GM23338 (cell line): ENCODE measurements at regions not wholly inside any gene's neighbourhood (a gene's known extent, or its start where the extent isn't known, plus 50 kb on each side); places are given as distances from the start of the nearest gene placed in this dataset.
A peak's percentile ranks its signal among the peaks of the same experiment; 100 is the strongest.

Source experiments
- ATAC-seq: fragments of 200-7000 bp; cut with Tn5 transposase; 3 replicates; pipeline ENCODE4 v1.9.1; 2020
- DNase-seq: peaks from one replicate; pipeline ENCODE4 v3.0.0-alpha.2; 2015; ENCODE audit warnings: low spot score
- H2AFZ ChIP-seq: fragments of 200-600 bp; sonication (generic); 2 replicates; pipeline ENCODE4 v1.8.0; 2016; ENCODE audit warnings: antibody characterized with exemption, mild to moderate bottlenecking, moderate library complexity
- H3F3A ChIP-seq: fragments of 200-600 bp; sonication (generic); replicated peaks from 2 replicates; pipeline ENCODE4 v1.8.0; 2017; ENCODE audit warnings: antibody characterized with exemption, mixed run types, low read depth
- H3K27ac ChIP-seq: fragments of 200-600 bp; sonication (generic); 2 replicates; pipeline ENCODE4 v1.6.1; 2016; ENCODE audit warnings: low read depth
- H3K27me3 ChIP-seq: fragments of 200-600 bp; sonication (generic); 2 replicates; pipeline ENCODE4 v1.8.0; 2016; ENCODE audit warnings: mild to moderate bottlenecking, mixed run types, moderate library complexity; ENCODE audit not compliant: insufficient read depth
- H3K36me3 ChIP-seq: fragments of 200-600 bp; sonication (generic); 2 replicates; pipeline ENCODE4 v1.8.0; 2016; ENCODE audit warnings: mild to moderate bottlenecking; ENCODE audit not compliant: insufficient read depth
- H3K4me1 ChIP-seq: fragments of 200-600 bp; sonication (generic); 2 replicates; pipeline ENCODE4 v1.8.0; 2016; ENCODE audit warnings: mild to moderate bottlenecking, moderate library complexity; ENCODE audit not compliant: insufficient read depth
- H3K4me2 ChIP-seq: fragments of 200-600 bp; sonication (generic); 2 replicates; pipeline ENCODE4 v1.7.1; 2017; ENCODE audit warnings: mixed run types
- H3K4me3 ChIP-seq: fragments of 200-600 bp; sonication (generic); 2 replicates; pipeline ENCODE4 v1.6.1; 2016; ENCODE audit warnings: mixed run types
- H3K79me2 ChIP-seq: fragments of 200-600 bp; sonication (generic); replicated peaks from 2 replicates; pipeline ENCODE4 v1.8.0; 2017; ENCODE audit warnings: mild to moderate bottlenecking; ENCODE audit not compliant: insufficient read depth
- H3K9me2 ChIP-seq: fragments of 200-600 bp; sonication (generic); 2 replicates; pipeline ENCODE4 v1.8.0; 2017; ENCODE audit not compliant: insufficient read depth
- H4K20me1 ChIP-seq: fragments of 200-600 bp; sonication (generic); replicated peaks from 2 replicates; pipeline ENCODE4 v1.8.0; 2017; ENCODE audit warnings: mild to moderate bottlenecking; ENCODE audit not compliant: insufficient read depth
- H3K27ac Mint-ChIP-seq: 2 replicates; pipeline ENCODE4 v1.8.0; 2020; ENCODE audit warnings: inconsistent platforms, mild to moderate bottlenecking, moderate library complexity, mixed read lengths
- H3K27me3 Mint-ChIP-seq: 3 replicates; pipeline ENCODE4 v1.8.0; 2022; ENCODE audit warnings: low read depth, mild to moderate bottlenecking, moderate library complexity, mixed read lengths, inconsistent platforms; ENCODE audit not compliant: insufficient read depth, poor library complexity
- H3K36me3 Mint-ChIP-seq: 3 replicates; pipeline ENCODE4 v1.8.0; 2021; ENCODE audit warnings: low read depth, mild to moderate bottlenecking, inconsistent platforms, moderate library complexity, mixed read lengths
- H3K4me1 Mint-ChIP-seq: 3 replicates; pipeline ENCODE4 v1.8.0; 2020; ENCODE audit warnings: mild to moderate bottlenecking, inconsistent platforms, mixed read lengths
- H3K4me3 Mint-ChIP-seq: 3 replicates; pipeline ENCODE4 v1.8.0; 2021; ENCODE audit warnings: moderate library complexity, mild to moderate bottlenecking, inconsistent platforms, mixed read lengths
- H3K9me3 Mint-ChIP-seq: 3 replicates; pipeline ENCODE4 v1.8.0; 2020; ENCODE audit warnings: moderate library complexity, mild to moderate bottlenecking, inconsistent platforms, mixed read lengths
- CREB1 ChIP-seq: fragments of 250-450 bp; sonication (Bioruptor Pico); IDR thresholded peaks from 2 replicates; pipeline ENCODE4 v1.5.0; 2020; ENCODE audit warnings: low read depth, mild to moderate bottlenecking, moderate library complexity
- ETS1 ChIP-seq: IDR thresholded peaks from 2 replicates; pipeline ENCODE4 v1.6.1; 2016; ENCODE audit warnings: antibody characterized with exemption
- EZH2 ChIP-seq: fragments of 200-600 bp; sonication (generic); IDR thresholded peaks from one replicate; pipeline ENCODE4 v1.8.0; 2017; ENCODE audit warnings: antibody characterized with exemption, mild to moderate bottlenecking, low read depth; ENCODE audit not compliant: unreplicated experiment
- EZH2phosphoT487 ChIP-seq: fragments of 200-600 bp; sonication (generic); IDR thresholded peaks from one replicate; pipeline ENCODE4 v1.8.1; 2018; ENCODE audit warnings: antibody characterized with exemption; ENCODE audit not compliant: unreplicated experiment
- JUNB ChIP-seq: IDR thresholded peaks from one replicate; pipeline ENCODE4 v1.6.1; 2016; ENCODE audit warnings: antibody characterized with exemption; ENCODE audit not compliant: unreplicated experiment
- NANOG ChIP-seq: IDR thresholded peaks from 2 replicates; pipeline ENCODE4 v1.6.1; 2016; ENCODE audit warnings: antibody characterized with exemption, borderline replicate concordance
- POLR2AphosphoS5 ChIP-seq: IDR thresholded peaks from 2 replicates; pipeline ENCODE4 v1.6.1; 2016; ENCODE audit warnings: antibody characterized with exemption, low read depth
- STAT1 ChIP-seq: IDR thresholded peaks from one replicate; pipeline ENCODE4 v1.6.1; 2016; ENCODE audit warnings: antibody characterized with exemption; ENCODE audit not compliant: unreplicated experiment
- ZNF114 ChIP-seq: fragments of 250-450 bp; sonication (Bioruptor Pico); IDR thresholded peaks from 2 replicates; pipeline ENCODE4 v1.5.0; 2020; ENCODE audit warnings: mild to moderate bottlenecking, moderate library complexity
- ZNF331 ChIP-seq: fragments of 250-450 bp; sonication (Bioruptor Pico); IDR thresholded peaks from 2 replicates; pipeline ENCODE4 v1.5.0; 2020; ENCODE audit warnings: low read depth, mild to moderate bottlenecking, moderate library complexity
- ZNF462 ChIP-seq: fragments of 250-450 bp; sonication (Bioruptor Pico); IDR thresholded peaks from 2 replicates; pipeline ENCODE4 v1.5.0; 2020; ENCODE audit warnings: mild to moderate bottlenecking, moderate library complexity
- TF ChIP-seq, protein P1 (sequence below): IDR thresholded peaks from one replicate; pipeline ENCODE4 v1.6.1; 2018; ENCODE audit warnings: antibody characterized with exemption; ENCODE audit not compliant: unreplicated experiment
- TF ChIP-seq, protein P2 (sequence below), 2 experiments: fragments of 200-600 bp in 1 of 2; sonication (generic) in 1 of 2; conservative IDR thresholded peaks; 2 replicates each; pipeline versions ENCODE4 v1.5.1 to v1.6.1; 2016 to 2017; ENCODE audit warnings: antibody characterized with exemption in 2 of 2, low read depth in 2 of 2, mild to moderate bottlenecking in 2 of 2, moderate library complexity in 1 of 2

DNA sequence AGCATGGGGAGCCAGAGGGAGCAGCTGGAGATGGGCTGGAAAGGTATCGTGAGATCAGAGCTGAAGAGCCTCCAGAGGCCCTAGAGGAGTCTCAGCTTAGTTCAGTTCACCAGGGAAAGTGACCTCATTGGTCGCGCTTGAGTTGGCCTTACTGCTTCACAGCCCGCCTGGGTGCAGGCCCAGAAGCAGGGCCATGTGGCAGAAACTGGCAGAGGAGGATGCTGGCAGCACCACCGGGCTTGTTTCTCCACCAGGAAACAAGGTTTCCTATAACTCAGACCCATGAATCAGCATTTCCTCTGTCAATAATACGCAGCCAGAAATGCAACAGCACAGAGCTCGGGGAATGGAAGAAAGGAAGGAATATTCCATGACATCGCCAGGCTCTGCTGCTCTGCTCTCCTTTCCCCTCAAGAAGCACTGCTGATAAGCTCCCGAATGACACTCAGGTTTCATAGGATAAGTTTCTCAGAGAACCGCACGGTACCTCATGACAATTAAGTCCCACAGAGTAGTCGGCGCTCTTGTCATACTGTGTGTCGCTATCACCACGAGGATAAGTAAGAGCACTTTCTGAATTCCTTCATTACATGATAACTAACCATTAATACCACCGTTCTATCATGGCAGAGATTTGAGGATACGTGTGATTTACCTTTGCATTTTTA lies 147.1 kb upstream of the LPP start:
- peaks cover 8% of the 10 kb centered on the region for H3K4me1 Mint-ChIP-seq
- no peaks in the 10 kb centered on the region for H3F3A ChIP-seq
- peaks cover 3% of the 10 kb centered on the region for H3K27me3 Mint-ChIP-seq
- no peaks in the 10 kb centered on the region for H3K36me3 ChIP-seq
- H3K4me3 Mint-ChIP-seq = no peak overlapping the region
- H3K9me3 Mint-ChIP-seq = peaks cover 10% of the 10 kb centered on the region; the same call in 2 of the 3 replicates
- peaks cover 7% of the 10 kb centered on the region; the same call in 1 of the 2 replicates for H3K4me1 ChIP-seq
- DNase-seq (no peak), ATAC-seq (no peak)
- peaks cover 6% of the 10 kb centered on the region; the same call in 2 of the 3 replicates for H3K36me3 Mint-ChIP-seq
- H2AFZ ChIP-seq = peak overlapping the region; percentile 74
- no peak overlapping the region for H3K27ac Mint-ChIP-seq
- peaks cover 2% of the 10 kb centered on the region; the same call in 1 of the 2 replicates for H3K9me2 ChIP-seq
- TF ChIP-seq ZNF331 (CRISPR knock-in tag) = no peak
- no peak for TF ChIP-seq EZH2
- TF ChIP-seq EZH2phosphoT487 = no peak
- TF ChIP-seq CREB1 = no peak
- TF ChIP-seq POLR2AphosphoS5 = no peak
- TF ChIP-seq, protein P1, sequence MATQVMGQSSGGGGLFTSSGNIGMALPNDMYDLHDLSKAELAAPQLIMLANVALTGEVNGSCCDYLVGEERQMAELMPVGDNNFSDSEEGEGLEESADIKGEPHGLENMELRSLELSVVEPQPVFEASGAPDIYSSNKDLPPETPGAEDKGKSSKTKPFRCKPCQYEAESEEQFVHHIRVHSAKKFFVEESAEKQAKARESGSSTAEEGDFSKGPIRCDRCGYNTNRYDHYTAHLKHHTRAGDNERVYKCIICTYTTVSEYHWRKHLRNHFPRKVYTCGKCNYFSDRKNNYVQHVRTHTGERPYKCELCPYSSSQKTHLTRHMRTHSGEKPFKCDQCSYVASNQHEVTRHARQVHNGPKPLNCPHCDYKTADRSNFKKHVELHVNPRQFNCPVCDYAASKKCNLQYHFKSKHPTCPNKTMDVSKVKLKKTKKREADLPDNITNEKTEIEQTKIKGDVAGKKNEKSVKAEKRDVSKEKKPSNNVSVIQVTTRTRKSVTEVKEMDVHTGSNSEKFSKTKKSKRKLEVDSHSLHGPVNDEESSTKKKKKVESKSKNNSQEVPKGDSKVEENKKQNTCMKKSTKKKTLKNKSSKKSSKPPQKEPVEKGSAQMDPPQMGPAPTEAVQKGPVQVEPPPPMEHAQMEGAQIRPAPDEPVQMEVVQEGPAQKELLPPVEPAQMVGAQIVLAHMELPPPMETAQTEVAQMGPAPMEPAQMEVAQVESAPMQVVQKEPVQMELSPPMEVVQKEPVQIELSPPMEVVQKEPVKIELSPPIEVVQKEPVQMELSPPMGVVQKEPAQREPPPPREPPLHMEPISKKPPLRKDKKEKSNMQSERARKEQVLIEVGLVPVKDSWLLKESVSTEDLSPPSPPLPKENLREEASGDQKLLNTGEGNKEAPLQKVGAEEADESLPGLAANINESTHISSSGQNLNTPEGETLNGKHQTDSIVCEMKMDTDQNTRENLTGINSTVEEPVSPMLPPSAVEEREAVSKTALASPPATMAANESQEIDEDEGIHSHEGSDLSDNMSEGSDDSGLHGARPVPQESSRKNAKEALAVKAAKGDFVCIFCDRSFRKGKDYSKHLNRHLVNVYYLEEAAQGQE = no peak
- TF ChIP-seq ETS1 = no peak
- TF ChIP-seq NANOG = no peak
- TF ChIP-seq, protein P2, sequence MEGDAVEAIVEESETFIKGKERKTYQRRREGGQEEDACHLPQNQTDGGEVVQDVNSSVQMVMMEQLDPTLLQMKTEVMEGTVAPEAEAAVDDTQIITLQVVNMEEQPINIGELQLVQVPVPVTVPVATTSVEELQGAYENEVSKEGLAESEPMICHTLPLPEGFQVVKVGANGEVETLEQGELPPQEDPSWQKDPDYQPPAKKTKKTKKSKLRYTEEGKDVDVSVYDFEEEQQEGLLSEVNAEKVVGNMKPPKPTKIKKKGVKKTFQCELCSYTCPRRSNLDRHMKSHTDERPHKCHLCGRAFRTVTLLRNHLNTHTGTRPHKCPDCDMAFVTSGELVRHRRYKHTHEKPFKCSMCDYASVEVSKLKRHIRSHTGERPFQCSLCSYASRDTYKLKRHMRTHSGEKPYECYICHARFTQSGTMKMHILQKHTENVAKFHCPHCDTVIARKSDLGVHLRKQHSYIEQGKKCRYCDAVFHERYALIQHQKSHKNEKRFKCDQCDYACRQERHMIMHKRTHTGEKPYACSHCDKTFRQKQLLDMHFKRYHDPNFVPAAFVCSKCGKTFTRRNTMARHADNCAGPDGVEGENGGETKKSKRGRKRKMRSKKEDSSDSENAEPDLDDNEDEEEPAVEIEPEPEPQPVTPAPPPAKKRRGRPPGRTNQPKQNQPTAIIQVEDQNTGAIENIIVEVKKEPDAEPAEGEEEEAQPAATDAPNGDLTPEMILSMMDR (conservative IDR thresholded peaks at IDR 0.05; ENCODE audit: low read depth in 2 of 2) = no peak
- no peak for TF ChIP-seq ZNF462
- no peak for TF ChIP-seq JUNB
- TF ChIP-seq STAT1 = no peak
- TF ChIP-seq ZNF114 (CRISPR knock-in tag) = no peak
- no peaks in the 10 kb centered on the region for H3K79me2 ChIP-seq
- H3K27ac ChIP-seq = no peak overlapping the region
- H3K4me3 ChIP-seq = no peak overlapping the region
- no peaks in the 10 kb centered on the region for H3K27me3 ChIP-seq
- no peaks in the 10 kb centered on the region for H4K20me1 ChIP-seq
- H3K4me2 ChIP-seq = no peak overlapping the region
